SK-N-MC (cell line): ENCODE measurements at regions not wholly inside any gene's neighbourhood (a gene's known extent, or its start where the extent isn't known, plus 50 kb on each side); places are given as distances from the start of the nearest gene placed in this dataset.

Source experiments
- EZH2 ChIP-seq: fragments of 200-600 bp; sonication (generic); IDR thresholded peaks from one replicate; pipeline ENCODE4 v1.6.1; 2017; ENCODE audit warnings: antibody characterized with exemption
- FOXP2 ChIP-seq: optimal IDR thresholded peaks from 2 replicates; pipeline ENCODE3; 2011; ENCODE audit warnings: mild to moderate bottlenecking, moderate library complexity; ENCODE audit not compliant: insufficient read depth; ENCODE audit errors: extremely low read length, control extremely low read depth
- POLR2AphosphoS5 ChIP-seq: IDR thresholded peaks from 2 replicates; pipeline ENCODE4 v1.6.1; 2012; ENCODE audit warnings: mild to moderate bottlenecking, low read depth, low read length, borderline replicate concordance

DNA sequence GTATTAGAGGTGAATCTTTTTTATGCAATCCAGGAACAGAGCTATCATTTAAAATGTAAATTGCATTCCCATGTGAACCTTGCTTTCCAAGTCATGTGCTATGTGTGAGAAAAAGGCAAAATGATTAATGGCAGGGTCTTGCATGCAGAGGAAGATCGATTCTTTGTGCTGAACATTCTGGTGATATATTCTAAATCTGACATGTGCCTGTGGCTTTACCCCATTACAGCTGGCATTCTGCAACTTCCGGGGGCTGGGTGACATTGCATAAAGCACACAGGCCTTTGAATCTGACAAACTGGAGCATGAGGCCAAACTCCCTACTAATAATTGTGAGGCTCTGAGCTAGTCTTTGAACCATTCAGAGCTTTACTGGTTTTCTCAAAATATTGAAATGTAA, 1449.7 kb downstream of the CDH8 start:
- TF ChIP-seq POLR2AphosphoS5 (no peak), EZH2 (no peak), FOXP2 (no peak)
